Kidney epithelial cell (primary cell): ENCODE measurements at regions not wholly inside any gene's neighbourhood (a gene's known extent, or its start where the extent isn't known, plus 50 kb on each side); places are given as distances from the start of the nearest gene placed in this dataset.

Experiments used
- DNase-seq: peaks from one replicate; pipeline ENCODE4 v3.0.0-alpha.2; 2010; ENCODE audit warnings: low read depth
- H3K27me3 ChIP-seq: 2 replicates; pipeline ENCODE4 v1.6.0; 2011; ENCODE audit warnings: low read length; ENCODE audit not compliant: control insufficient read depth, insufficient read depth
- H3K36me3 ChIP-seq: 2 replicates; pipeline ENCODE4 v1.5.1; 2011; ENCODE audit warnings: low read length; ENCODE audit not compliant: control insufficient read depth, insufficient read depth
- H3K4me3 ChIP-seq: 2 replicates; pipeline ENCODE4 v1.5.1; 2011; ENCODE audit warnings: low read depth, mild to moderate bottlenecking, control low read depth, low read length
- CTCF ChIP-seq: IDR thresholded peaks from 2 replicates; pipeline ENCODE4 v1.5.1; 2011; ENCODE audit warnings: mild to moderate bottlenecking, moderate library complexity, low read length, control low read depth, inconsistent platforms; ENCODE audit not compliant: insufficient read depth, poor library complexity, severe bottlenecking

- peak; percentile 43 for DNase-seq
- Histone ChIP-seq H3K4me3 (no peak overlapping the region), H3K36me3 (no peaks in the 10 kb centered on the region), H3K27me3 (no peaks in the 10 kb centered on the region)
- TF ChIP-seq CTCF = no peak
These were observed 79.7 kb upstream of the LSM6 start for GRCh38 chr4:146095860-146096259.

- H3K4me3 ChIP-seq = no peak overlapping the region
- peak; percentile 19 for DNase-seq
- no peaks in the 10 kb centered on the region for H3K27me3 ChIP-seq
- peak; percentile 85 for TF ChIP-seq CTCF
- no peaks in the 10 kb centered on the region for H3K36me3 ChIP-seq
These were observed 80.3 kb upstream of the LSM6 start for GRCh38 chr4:146095091-146095690.

GRCh38 chr4:146088690-146089089 lies 86.8 kb upstream of the LSM6 start:
- H3K36me3 ChIP-seq = no peaks in the 10 kb centered on the region
- no peak overlapping the region for H3K4me3 ChIP-seq
- TF ChIP-seq CTCF = no peak
- H3K27me3 ChIP-seq = no peaks in the 10 kb centered on the region
- no peak for DNase-seq

GRCh38 chr4:146087856-146088255 lies 87.7 kb upstream of the LSM6 start:
- Histone ChIP-seq H3K27me3 (no peaks in the 10 kb centered on the region), H3K4me3 (no peak overlapping the region), H3K36me3 (no peaks in the 10 kb centered on the region)
- TF ChIP-seq CTCF = no peak
- no peak for DNase-seq

GRCh38 chr4:146076081-146076480 lies 99.4 kb upstream of the LSM6 start:
- no peak for DNase-seq
- no peak for TF ChIP-seq CTCF
- Histone ChIP-seq H3K4me3 (no peak overlapping the region), H3K27me3 (no peaks in the 10 kb centered on the region), H3K36me3 (no peaks in the 10 kb centered on the region)

- no peak for DNase-seq
- Histone ChIP-seq H3K27me3 (no peaks in the 10 kb centered on the region), H3K4me3 (no peak overlapping the region), H3K36me3 (no peaks in the 10 kb centered on the region)
- no peak for TF ChIP-seq CTCF
These were observed 102.0 kb upstream of the LSM6 start for GRCh38 chr4:146073517-146073916.
